NCI-H2107 (cell line): ENCODE measurements at regions not wholly inside any gene's neighbourhood (a gene's known extent, or its start where the extent isn't known, plus 50 kb on each side); places are given as distances from the start of the nearest gene placed in this dataset.
"Not testable (repeated sequence)": the region's sequence is repeated elsewhere in the genome, so short reads cannot be mapped to it uniquely, and the experiment has no call there.

Experiments used
- DNase-seq: peaks from one replicate; lab custom pipeline; 2025; lab: John Stamatoyannopoulos, UW

- no peak for DNase-seq
Observed at GRCh38 chr11:92111287-92111686, 113.3 kb upstream of the FAT3 start.

GRCh38 chr11:92109466-92109865 is 115.2 kb upstream of the FAT3 start:
- DNase-seq, result no peak

- DNase-seq, result no peak
Observed at GRCh38 chr11:92107331-92107730, 117.3 kb upstream of the FAT3 start.

GRCh38 chr11:92104349-92104748 is 120.3 kb upstream of the FAT3 start:
- DNase-seq, result no peak

GRCh38 chr11:92101920-92102319 is 122.7 kb upstream of the FAT3 start:
- DNase-seq, result no peak

- no peak for DNase-seq
Observed at GRCh38 chr11:92099183-92099582, 125.4 kb upstream of the FAT3 start.

- no peak for DNase-seq
Observed at GRCh38 chr11:92098172-92098571, 126.4 kb upstream of the FAT3 start.

DNA sequence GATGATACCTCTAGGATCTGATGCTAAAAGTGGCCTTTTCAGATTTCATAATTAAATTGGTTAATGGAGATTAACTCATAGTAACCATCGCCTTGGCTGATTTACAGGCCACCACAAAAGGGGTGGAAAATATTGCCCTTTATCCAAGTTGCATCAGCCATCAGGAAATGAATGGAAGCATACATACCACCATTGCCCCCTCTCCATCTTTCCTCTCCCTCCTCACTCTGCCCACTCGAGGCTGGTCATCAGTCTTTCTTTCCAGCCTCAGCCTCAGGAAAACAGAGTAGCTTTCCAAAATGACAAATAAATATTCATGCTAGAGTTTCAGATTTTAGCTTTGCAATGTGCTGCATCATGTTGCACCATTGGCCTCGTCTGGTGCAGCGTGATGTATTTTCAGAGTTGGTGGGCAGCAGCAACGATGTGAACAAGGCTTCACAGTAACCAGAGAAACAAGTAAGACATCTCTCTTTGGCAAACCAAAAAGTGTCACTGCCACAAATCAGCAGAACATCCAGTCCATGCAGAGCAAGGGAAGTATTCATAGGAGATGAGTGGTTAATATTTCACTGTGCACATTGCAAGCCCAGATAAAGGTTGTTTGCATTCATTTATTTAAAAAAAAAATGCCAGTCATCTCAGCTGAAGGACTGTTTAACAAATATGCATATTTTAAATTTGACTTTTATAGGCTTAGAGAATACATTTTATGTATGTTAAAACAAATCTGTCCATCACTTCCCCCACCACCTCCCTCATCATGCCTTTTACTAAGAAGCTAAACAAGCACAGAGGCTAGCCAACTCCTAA is 136.7 kb upstream of the FAT3 start:
- no peak for DNase-seq

DNA sequence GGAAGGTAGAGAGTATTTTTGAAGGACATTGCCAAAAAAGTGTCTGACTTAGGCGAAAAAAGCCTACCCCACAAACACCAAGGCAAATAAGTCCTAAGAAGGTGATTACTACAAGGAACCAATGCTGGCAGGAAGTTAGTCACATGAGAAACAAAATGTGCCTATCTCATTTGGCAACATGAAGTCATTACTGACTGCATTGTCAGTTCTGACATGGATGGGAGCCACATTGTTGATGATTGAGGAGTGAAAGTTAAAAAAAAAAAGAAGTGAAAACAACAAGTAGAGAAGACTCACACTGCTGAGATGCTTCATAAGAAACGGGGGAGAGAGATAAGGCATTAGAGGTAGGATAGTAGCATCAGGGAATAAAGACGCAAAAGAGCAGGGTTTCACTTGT is 141.5 kb upstream of the FAT3 start:
- DNase-seq, result no peak

- DNase-seq, result no peak
Observed at GRCh38 chr11:92082652-92083051, 142.0 kb upstream of the FAT3 start.

- DNase-seq, result not testable (repeated sequence)
Observed at GRCh38 chr11:92074498-92074897, 150.1 kb upstream of the FAT3 start.

- DNase-seq, result no peak
Observed at GRCh38 chr11:92071660-92072059, 153.0 kb upstream of the FAT3 start.

DNA sequence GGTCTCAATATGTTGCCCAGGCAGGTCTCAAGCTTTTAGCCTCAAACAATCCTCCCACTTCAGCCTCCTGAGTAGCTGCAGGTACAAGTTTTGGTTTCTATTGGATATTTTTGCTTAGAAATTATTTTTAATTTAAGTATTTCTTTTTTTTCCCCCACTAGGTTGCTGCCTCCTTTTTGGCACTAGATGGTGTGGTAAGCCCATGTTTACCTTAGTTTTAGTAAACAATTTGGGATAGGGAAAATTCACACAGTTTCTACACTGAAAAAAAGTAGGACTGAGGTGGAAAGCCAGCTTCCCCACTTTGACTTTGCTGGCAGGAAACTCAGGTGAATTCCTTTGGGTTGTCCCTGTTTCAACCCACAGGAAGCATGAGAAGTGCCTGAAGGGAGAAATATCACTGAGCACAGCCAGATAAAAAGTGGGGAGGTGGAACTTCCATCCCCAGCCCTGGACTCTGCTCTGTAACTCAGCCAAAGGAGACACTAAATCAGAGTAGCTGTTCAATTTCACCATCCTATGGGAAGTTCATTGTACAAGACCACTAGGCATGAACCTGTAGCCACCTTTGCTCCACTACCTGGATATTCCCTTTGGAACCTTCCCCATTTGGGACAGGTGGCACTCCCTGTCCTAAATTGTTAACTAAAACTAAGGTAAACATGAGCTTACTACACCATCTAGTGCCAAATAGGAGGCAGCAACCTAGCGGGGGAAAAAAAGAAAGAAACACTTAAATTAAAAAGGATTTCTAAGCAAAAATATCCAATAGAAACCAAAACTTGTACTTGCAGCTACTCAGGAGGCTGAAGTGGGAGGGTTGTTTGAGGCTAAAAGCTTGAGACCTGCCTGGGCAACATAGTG is 154.4 kb upstream of the FAT3 start:
- DNase-seq, result no peak

- no peak for DNase-seq
Observed at GRCh38 chr11:92067016-92067415, 157.6 kb upstream of the FAT3 start.

DNA sequence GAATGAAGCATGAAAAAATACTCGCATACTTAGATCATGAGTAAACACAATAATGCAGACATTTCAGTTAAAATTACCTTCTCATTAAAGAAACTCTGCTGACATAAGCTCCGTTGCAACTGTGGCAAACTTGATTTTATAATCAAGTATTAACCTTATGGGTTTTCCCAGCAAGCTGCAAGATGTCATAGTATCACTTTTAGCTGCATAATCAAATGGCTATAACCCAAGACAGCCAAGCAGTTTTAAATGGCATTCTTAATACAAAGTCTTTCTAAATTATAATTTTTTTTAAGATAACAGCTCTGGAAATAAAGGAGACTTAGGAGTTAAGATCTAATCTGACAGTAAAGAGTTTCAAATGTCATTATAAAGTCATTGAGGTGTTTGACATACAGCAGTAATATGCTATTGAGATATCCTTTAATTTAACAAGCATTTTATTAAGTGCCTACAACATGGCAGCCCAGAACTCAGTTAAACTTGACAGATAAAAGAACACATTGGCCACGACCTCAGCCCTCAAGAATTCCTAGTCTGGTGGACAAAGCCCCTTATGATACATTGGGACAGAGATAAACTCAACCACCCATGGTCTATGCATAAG is 163.1 kb upstream of the FAT3 start:
- DNase-seq, result no peak

GRCh38 chr11:92057849-92058442 is 166.7 kb upstream of the FAT3 start:
- no peak for DNase-seq

GRCh38 chr11:92053216-92053615 is 171.4 kb upstream of the FAT3 start:
- no peak for DNase-seq

GRCh38 chr11:92050305-92050704 is 174.3 kb upstream of the FAT3 start:
- DNase-seq, result no peak

- DNase-seq, result no peak
Observed at GRCh38 chr11:92048415-92048814, 176.2 kb upstream of the FAT3 start.

GRCh38 chr11:92046103-92046502 is 178.5 kb upstream of the FAT3 start:
- no peak for DNase-seq

DNA sequence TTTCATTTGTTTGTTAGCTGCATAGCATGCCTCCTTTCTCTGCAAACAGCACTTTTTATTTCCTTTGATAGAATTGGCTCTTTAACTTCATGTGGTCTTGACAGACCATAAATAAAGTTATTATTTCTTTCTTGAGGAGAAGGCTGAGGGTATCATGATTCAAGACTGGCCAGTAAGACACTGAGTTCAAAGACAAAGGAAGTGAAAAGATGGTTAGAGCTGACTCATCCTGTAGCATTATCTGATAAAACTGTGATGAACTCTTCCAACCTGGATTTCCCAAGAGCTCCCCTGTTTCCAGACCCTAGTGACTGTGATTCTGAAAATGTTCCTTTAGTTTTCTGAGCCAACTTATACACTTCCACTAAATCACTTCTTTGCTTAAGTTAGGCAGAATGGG is 179.3 kb upstream of the FAT3 start:
- no peak for DNase-seq

DNA sequence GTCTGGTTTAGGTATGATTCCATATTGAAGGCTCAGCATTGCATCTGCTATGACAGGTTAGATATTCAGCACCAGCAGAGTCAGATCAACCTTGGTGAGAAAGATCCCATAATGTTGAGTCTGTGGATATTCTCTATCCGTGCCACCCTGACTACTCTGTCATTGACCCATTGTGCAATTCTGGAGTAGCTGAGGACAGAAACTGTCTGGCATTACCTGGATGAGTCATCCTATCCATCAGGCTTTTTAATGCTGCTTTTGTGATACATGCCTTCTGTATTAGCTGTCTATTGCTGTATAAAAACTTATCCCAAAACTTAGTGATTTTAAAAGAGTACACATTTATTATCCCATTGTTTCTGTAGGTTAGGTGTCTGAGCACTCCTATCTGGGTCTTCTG is 189.1 kb upstream of the FAT3 start:
- no peak for DNase-seq
